Stimulated activated naive CD8-positive, alpha-beta T cell treated with anti-CD3 and anti-CD28 coated beads, Interleukin-15, Interleukin-2, amounts not matched to agents 100 U/mL and 50 U/mL, for 24 hours (primary cell): ENCODE measurements at regions not wholly inside any gene's neighbourhood (a gene's known extent, or its start where the extent isn't known, plus 50 kb on each side); places are given as distances from the start of the nearest gene placed in this dataset.

Source experiments
- ATAC-seq: fragments of 150-1000 bp; cut with Tn5 transposase; one replicate; pipeline ENCODE4 v1.10.0; 2021
- DNase-seq: peaks from one replicate; pipeline ENCODE4 v3.0.0; 2021

DNA sequence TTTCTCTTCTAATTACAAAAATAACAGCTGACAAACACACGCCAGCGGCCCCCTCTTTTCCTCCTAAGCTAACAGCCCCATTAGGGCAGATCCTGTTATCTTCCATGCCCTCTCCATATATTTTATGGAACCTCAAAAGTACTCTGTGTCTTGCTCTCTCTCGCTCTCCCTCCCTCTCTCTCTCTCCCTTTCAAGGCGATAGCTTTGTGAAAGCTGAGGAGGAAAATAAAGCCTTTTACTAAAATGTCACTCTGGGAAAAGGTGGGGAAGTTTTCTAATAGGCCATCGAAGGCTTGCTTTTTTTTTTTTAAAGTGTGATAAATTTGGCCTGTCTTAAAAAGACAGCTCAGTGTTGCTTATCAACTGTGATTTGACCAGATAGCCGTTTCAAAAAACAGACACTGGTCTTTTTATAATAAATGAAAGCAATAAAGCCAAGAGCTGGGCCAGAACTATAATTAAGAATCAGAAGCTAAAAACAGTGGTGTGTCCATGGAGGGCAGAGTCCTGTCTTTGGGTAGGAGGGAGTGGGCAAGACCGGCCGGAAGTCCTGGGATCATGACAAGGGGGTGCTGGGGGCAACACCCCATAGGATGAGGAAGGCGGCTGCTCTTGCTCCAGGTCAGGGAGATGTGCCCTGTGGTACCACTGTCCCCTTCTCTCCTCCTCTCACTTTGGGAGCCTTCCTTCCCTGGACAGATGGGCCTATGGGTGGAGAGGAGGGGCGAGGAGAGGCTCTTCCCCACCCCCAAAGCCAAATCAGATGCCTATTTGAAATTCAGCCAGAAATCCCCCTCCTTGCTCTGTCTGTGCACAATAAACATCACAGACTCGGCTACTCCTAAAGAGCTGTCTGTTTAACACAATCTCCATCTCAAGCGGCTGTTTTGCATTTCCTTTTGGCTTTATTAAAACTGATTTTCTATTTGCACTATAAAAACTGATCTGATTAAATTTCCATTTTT lies 267.2 kb downstream of the BUD13 start:
- ATAC-seq (no peak), DNase-seq (no peak)

DNA sequence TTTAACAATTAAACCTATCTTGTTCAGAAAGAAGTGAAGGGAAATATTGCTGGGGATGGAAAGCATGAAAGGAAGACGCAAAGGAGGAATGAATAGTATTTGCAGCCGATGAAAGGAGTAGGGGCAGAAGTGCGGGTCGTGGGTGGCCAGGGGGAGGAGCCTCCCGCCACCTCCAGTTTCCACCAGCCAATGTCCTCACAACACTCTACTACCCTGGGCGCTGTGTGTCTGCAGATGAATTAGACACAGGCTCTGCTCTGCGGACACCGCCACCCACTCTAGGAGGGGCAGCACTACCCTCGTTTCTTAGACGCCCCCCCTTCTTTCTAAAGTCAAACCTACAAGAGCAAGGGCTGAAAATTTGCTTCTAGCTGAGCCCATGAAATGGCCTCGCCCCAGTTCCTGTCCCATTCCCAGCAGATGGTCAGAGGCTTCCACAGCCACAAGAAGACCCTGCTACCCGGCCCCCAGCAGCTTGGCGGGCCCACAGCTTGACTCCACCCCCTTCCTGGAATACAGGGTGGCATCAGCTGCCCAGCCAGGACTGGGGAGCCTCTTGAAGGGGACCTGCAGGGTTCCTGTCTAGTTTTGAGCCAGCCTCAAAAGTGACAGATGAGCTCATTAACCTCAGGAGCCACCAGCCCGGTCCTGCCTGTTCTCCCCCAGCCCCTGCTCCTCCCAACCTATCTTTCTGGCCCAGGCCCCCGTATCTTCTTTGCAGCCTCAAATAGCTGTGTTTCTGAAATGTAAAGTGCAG lies 268.1 kb downstream of the BUD13 start:
- DNase-seq = no peak

GRCh38 chr11:116503216-116504160 lies 269.3 kb downstream of the BUD13 start:
- no peak for ATAC-seq

More for the DNA sequence above, 268.1 kb downstream of the BUD13 start:
- no peak for ATAC-seq

DNA sequence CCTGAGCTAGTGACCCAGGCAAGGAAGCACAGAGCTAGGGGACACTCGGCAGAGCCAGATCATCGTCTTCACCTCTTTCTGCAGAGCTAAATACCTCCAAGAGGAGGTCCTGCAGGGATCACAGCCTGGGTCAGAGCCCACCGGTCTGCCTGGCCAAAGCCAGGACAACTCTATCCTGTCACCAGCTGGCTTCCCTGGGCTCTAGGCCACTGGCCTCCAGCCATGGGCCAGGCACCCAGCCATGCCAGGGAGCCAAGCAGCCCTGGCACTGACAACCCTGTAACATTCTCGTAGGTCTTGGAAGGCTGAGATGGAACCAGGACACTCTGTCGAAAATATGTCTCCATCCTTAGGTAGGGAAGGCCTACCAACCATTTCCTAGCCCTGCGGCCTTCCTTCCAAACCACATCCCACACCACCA lies 270.1 kb downstream of the BUD13 start:
- no peak for DNase-seq
- ATAC-seq = no peak

More at GRCh38 chr11:116503216-116504160, 269.3 kb downstream of the BUD13 start:
- no peak for DNase-seq

DNA sequence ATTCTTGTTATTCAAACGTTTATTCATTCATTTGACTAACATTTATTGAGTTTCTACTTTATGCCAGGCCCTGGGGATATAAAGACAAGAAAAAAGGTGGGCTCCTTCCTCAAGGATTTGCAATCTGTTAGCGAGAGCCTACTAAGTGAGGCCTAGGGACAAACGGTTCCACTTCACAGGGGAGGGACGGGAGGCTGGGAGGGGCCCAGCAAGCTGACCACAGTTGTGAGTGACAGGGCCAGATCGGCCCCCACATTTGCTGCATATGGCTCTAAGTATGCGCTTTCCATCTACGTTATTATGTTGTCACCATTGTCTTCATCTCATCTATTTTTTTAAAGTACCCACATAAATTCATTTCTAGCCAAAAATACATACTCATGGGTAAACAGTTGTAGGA lies 271.1 kb downstream of the BUD13 start:
- DNase-seq (no peak), ATAC-seq (no peak)

GRCh38 chr11:116500947-116501602 lies 271.7 kb downstream of the BUD13 start:
- DNase-seq = no peak

DNA sequence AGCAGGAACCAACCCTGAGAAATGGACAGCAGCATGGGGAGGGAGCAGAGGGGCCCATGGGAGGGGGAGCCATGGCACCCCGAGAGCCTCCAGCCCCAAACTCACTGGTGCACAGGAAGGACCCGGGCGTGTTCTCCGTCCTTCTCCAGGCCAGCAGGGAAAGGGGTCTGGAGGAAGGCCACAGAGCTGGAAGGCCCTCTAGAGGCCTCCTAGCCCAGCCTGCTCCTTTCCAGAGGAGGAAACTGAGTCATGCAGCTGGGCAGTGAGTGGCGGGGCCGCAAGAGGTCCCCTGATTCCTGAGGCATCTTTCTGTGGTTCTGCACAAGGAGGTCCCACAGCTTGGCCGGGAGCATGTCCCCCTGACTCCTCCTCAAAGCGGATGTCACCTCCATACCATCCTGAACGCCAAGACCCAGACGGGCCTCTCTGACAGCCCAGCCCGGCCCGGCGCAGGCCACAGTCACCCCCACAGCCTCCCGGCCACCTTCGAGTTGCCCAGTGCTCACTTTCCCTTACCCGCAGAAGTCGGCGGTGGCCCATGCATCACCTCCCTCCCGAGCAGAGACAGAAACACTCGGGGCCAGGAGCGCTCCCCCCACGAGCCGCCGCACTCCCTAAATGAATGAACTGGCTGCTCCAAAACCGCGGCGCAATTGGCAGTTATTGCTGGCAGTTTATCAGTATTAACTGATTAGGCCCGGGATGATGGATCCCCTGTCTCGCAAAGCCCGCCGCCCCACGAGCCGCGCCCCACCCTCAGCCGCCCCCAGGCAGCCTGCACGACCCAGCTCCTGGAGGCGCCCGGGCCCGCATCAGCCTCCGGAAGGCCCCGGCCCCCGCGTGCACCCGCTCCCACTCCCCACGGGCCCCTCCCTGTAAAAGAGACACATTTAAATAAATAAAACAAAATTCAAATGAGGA lies 272.5 kb downstream of the BUD13 start:
- no peak for DNase-seq

More at GRCh38 chr11:116500947-116501602, 271.7 kb downstream of the BUD13 start:
- no peak for ATAC-seq

DNA sequence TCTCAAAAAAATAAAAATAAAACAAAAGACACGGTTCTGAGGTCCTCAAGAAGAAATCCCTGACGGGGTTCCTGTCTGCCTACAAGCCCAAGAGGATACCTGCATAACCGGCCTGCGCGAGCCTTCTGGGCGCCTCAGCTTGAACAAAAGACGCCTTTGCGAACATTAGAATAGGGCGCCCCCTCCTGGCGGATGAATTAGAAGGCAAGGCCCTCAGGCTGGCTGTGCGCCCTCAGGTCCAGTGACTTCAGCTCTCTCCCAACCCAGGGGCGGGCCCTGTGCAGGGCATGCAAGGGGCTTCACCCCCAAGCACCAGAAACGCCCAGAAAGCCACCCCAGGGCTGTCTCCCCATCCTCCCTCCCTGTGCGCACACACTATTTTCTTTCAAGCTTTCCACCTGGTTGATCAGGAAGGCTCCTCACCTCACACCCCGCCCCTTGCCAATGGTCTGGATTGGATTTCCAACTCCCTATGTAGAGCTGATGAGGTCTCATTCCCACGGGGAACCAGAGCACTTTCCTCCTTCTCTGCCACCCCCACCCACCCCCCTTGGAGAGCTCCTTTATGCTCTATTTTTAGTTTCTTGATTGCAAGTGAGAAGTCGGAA lies 273.3 kb downstream of the BUD13 start:
- DNase-seq (peak; percentile 75), ATAC-seq (no peak)

More for the DNA sequence above, 272.5 kb downstream of the BUD13 start:
- ATAC-seq = no peak

DNA sequence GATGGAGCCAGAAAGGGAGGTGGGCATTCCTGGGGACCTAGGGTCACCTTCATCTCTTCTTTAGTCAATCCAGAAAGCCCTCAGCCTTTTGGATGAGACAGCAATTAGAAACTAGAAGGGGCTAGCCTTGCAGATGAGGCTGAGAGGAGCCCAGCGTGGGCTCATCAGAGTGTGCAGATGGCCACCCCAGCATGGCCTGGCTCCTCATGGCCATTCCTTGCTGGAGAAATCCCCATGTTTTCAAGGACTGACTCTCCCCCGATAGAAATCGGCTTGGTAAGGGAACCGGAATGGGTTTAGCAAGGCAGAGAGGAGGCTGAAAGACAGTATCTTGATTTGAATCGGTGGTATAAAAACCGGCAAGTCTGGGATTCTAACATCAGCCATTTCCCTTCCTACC lies 274.6 kb downstream of the BUD13 start:
- DNase-seq = no peak
- ATAC-seq = no peak

DNA sequence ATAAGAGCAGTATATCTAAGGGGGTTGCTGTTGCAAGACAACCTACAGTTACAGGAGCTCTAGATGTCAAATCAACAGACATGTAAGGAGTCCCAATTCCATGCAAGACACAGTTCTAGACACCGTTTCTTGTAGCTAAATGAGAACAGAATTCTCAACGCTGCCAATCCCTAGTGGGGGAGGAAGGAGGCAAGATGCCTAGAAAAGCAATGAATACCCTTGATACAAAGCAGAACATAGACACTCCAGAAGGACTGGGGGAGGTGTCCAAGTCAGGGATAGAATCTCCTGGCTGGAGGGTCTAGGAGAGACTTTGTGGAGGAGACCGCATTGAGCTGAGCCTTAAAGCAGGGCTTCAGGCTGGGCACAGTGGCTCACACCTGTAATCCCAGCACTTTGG lies 280.2 kb downstream of the BUD13 start:
- DNase-seq = no peak
- ATAC-seq = no peak

DNA sequence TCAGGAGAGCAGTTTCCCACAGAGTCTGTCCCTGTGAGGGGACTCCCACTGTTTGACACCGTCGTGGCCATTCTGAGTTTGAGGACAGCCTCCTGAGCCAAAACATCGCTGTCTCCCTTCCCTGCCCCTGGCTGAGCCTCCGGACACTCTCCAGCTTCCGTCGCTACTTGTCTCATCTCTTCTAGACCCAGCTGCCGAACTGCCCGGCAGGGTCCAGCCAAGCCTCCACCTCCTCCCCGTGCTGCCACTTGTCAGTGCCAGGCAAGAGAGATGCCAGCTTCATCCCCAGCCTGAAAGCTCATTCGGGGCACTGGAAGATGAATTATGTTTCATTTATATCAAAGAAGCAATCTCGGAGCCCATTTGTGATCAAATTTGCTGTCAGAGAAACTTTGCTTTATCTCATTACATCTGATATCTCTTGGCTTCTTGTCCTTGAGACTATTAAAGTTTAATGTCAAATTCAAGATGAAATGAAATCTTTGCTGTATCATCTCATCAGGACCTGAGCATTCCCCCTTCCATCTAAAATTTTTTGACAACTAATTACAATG lies 283.9 kb downstream of the BUD13 start:
- ATAC-seq = no peak
- no peak for DNase-seq

DNA sequence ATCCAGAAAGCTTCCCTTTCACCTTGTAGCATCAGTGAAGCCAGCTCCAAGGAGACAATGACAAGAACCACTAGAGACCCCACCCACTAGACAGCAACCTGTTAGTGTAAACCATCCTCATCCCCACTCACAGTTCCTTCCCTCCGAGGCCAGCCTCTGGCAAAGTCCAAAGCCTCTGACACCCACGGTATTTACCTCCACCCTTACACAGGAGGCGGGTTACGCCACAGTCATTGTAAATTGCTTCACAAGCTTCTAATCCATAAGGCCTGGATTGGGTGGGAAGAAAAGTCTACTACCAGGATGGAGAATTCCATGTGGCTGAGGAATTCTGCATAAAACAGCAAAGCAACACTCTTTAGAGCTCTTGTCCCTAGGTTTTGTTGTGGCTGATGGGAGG lies 287.4 kb downstream of the BUD13 start:
- ATAC-seq (no peak), DNase-seq (no peak)

GRCh38 chr11:116482716-116483115 lies 290.1 kb downstream of the BUD13 start:
- DNase-seq (no peak), ATAC-seq (no peak)

- DNase-seq = no peak
- ATAC-seq = no peak
Observed at GRCh38 chr11:116481126-116481675, 291.6 kb downstream of the BUD13 start.

DNA sequence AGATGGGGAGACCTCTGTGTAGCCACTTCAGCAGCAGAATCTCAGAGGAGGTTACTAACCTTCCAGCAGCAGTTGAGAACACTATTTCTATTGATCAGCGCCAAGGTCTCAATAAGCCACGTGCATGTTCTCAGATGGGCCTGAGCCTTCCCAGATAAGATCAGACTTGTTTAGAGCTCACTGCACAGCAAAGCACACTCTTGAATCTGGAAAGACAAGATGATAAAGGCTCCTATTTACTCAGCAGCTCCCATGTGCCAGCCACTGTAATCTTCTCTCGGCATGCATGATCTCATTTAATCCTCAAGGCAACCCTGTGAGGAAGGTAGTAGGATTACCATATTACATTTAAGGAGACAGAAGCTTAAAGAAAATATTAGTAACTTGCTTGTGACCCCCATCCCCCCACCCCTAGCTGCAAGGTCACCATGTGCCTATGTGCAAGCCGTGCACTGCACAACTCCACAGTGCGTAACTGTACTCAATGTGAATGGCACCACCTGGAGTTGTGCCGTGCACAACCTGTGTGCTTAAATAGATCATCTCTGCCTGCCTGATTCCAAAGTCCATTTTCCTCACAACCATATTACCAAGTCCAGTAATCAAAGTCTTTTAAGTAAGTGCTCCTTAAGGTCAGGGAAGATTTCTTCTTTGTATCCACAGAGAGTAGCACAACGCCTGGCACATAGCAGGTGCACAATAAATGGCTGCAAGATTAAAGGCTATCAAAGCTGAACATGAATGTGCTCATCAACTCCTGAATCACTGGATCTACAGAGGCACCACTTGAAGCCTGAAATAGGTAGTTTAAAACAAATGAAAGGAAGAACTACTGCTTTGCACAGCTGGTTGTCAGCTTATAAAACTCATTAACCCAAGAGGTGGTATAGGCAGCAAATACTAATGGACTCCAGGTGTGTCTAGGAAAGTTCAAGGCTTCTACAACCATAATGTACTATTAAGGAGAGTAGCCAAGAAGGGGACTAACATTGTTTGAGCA lies 293.8 kb downstream of the BUD13 start:
- ATAC-seq (no peak), DNase-seq (no peak)

DNA sequence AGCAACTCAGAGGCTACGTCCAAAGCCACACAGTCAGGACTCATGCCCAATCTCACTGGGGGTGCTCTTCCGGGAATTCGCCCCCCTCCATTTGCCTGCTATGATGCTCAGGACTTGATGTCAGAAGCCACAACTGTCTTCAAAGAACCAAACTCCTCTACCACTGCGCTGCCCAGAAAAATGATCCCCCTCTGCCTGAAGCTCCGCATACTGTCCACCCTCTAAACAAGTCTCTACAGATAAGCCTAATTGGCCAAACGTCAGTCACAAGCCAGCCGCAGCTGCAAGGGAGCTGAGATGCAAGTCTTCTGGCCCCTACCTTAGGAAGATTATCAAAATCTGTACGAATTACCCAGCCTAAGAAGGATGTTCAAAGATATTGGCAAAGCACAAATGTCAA lies 294.6 kb downstream of the BUD13 start:
- no peak for DNase-seq

DNA sequence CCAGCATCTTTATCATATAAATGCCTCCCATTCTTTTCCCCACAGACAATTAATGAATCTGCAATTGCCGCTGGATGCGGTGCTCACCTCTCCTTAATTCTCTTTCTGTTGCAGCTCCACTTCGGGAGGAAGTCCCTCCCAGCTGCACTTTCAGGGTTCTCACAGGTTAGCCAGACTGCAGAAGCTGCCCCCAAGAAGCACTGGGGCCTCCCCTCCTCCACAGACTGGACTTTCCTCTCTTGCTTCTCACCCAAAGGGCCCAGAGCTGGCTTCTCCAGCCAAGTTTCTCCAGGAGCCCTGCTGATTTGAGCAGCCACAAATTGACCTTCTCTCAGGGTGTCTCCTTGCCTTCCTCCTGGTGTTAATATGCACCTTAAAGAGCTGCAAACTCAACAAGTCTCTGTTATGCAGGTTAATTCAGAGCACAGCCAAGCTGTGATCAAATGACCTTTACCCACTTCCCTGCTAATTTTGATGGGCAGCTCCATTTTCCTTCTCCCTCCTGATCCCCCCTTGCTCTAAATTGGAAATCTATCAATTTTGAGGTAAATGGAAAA lies 298.9 kb downstream of the BUD13 start:
- ATAC-seq (no peak), DNase-seq (no peak)

More for the DNA sequence above, 294.6 kb downstream of the BUD13 start:
- ATAC-seq = no peak
